Endothelial cell (in vitro differentiated cells): ENCODE measurements at regions not wholly inside any gene's neighbourhood (a gene's known extent, or its start where the extent isn't known, plus 50 kb on each side); places are given as distances from the start of the nearest gene placed in this dataset.

ENCODE experiments used
- DNase-seq: peaks from one replicate; pipeline ENCODE4 v3.0.0; 2021; ENCODE audit warnings: low spot score
- H3K27ac Mint-ChIP-seq: one replicate; pipeline ENCODE4 v1.8.0; 2021; ENCODE audit warnings: mixed read lengths, inconsistent platforms; ENCODE audit not compliant: unreplicated experiment
- H3K27me3 Mint-ChIP-seq: one replicate; pipeline ENCODE4 v1.8.0; 2021; ENCODE audit warnings: mild to moderate bottlenecking, moderate library complexity, mixed read lengths, inconsistent platforms; ENCODE audit not compliant: unreplicated experiment
- H3K36me3 Mint-ChIP-seq: one replicate; pipeline ENCODE4 v1.8.0; 2021; ENCODE audit warnings: mild to moderate bottlenecking, low read depth, mixed read lengths, inconsistent platforms; ENCODE audit not compliant: unreplicated experiment
- H3K4me1 Mint-ChIP-seq: one replicate; pipeline ENCODE4 v1.8.0; 2021; ENCODE audit warnings: mild to moderate bottlenecking, mixed read lengths, inconsistent platforms; ENCODE audit not compliant: unreplicated experiment
- H3K4me3 Mint-ChIP-seq: one replicate; pipeline ENCODE4 v1.8.0; 2021; ENCODE audit warnings: mild to moderate bottlenecking, mixed read lengths, inconsistent platforms; ENCODE audit not compliant: unreplicated experiment
- H3K9me3 Mint-ChIP-seq: one replicate; pipeline ENCODE4 v1.8.0; 2021; ENCODE audit warnings: mixed read lengths, inconsistent platforms; ENCODE audit not compliant: unreplicated experiment
- CTCF ChIP-seq: fragments of 200-600 bp; sonication (generic); IDR thresholded peaks from one replicate; pipeline ENCODE4 v1.5.0; 2021; ENCODE audit warnings: antibody characterized with exemption; ENCODE audit not compliant: unreplicated experiment

- TF ChIP-seq CTCF: no peak
- H3K27ac Mint-ChIP-seq: no peak overlapping the region
- DNase-seq: no peak
- H3K4me1 Mint-ChIP-seq: no peaks in the 10 kb centered on the region
- H3K27me3 Mint-ChIP-seq: peaks cover 3% of the 10 kb centered on the region
- no peak overlapping the region for H3K4me3 Mint-ChIP-seq
- H3K36me3 Mint-ChIP-seq: no peaks in the 10 kb centered on the region
- H3K9me3 Mint-ChIP-seq: no peaks in the 10 kb centered on the region
These were observed 220.7 kb upstream of the RXFP2 start for GRCh38 chr13:31518645-31519044.

- no peak for DNase-seq
- Mint-ChIP-seq H3K4me3 (no peak overlapping the region), H3K36me3 (no peaks in the 10 kb centered on the region), H3K27me3 (peaks cover 3% of the 10 kb centered on the region), H3K27ac (no peak overlapping the region), H3K4me1 (no peaks in the 10 kb centered on the region), H3K9me3 (no peaks in the 10 kb centered on the region)
- no peak for TF ChIP-seq CTCF
These were observed 217.9 kb upstream of the RXFP2 start for GRCh38 chr13:31521435-31521834.

- no peak for DNase-seq
- H3K4me1 Mint-ChIP-seq: no peaks in the 10 kb centered on the region
- no peak overlapping the region for H3K27ac Mint-ChIP-seq
- no peaks in the 10 kb centered on the region for H3K9me3 Mint-ChIP-seq
- TF ChIP-seq CTCF: no peak
- peaks cover 3% of the 10 kb centered on the region for H3K27me3 Mint-ChIP-seq
- no peaks in the 10 kb centered on the region for H3K36me3 Mint-ChIP-seq
- H3K4me3 Mint-ChIP-seq: no peak overlapping the region
These were observed 216.9 kb upstream of the RXFP2 start for GRCh38 chr13:31522396-31522795.

- no peaks in the 10 kb centered on the region for H3K9me3 Mint-ChIP-seq
- H3K27ac Mint-ChIP-seq: no peak overlapping the region
- no peak overlapping the region for H3K4me3 Mint-ChIP-seq
- TF ChIP-seq CTCF: no peak
- peaks cover 2% of the 10 kb centered on the region for H3K27me3 Mint-ChIP-seq
- H3K4me1 Mint-ChIP-seq: no peaks in the 10 kb centered on the region
- no peak for DNase-seq
- H3K36me3 Mint-ChIP-seq: no peaks in the 10 kb centered on the region
These were observed 211.2 kb upstream of the RXFP2 start for GRCh38 chr13:31528176-31528575.

GRCh38 chr13:31528758-31529157, 210.6 kb upstream of the RXFP2 start:
- H3K27ac Mint-ChIP-seq: no peak overlapping the region
- no peaks in the 10 kb centered on the region for H3K9me3 Mint-ChIP-seq
- TF ChIP-seq CTCF: no peak
- H3K36me3 Mint-ChIP-seq: no peaks in the 10 kb centered on the region
- H3K27me3 Mint-ChIP-seq: peaks cover 2% of the 10 kb centered on the region
- H3K4me3 Mint-ChIP-seq: no peak overlapping the region
- H3K4me1 Mint-ChIP-seq: no peaks in the 10 kb centered on the region
- no peak for DNase-seq
